Psoas muscle (tissue), 7 donors: ENCODE measurements at regions not wholly inside any gene's neighbourhood (a gene's known extent, or its start where the extent isn't known, plus 50 kb on each side); places are given as distances from the start of the nearest gene placed in this dataset.

Experiments
- ATAC-seq, 4 donors: fragments of 200-7000 bp; cut with Tn5 transposase; one replicate each; pipeline ENCODE4 v1.9.1; 2020; ENCODE audit warnings: moderate library complexity in 3 of 4, mild to moderate bottlenecking in 2 of 4
- DNase-seq, 2 donors: peaks; one replicate each; pipeline ENCODE4 v3.0.0-alpha.2; 2020
- H3K27ac ChIP-seq: fragments of 200-600 bp; one replicate; pipeline ENCODE4 v1.8.0; 2022
- H3K27me3 ChIP-seq, 3 donors: fragments of 200-600 bp in 1 of 3; one replicate each; pipeline versions ENCODE4 v1.6.1 to v1.8.0; 2013 to 2022; ENCODE audit warnings: low read length in 2 of 3, mild to moderate bottlenecking in 2 of 3, moderate library complexity in 1 of 3; ENCODE audit not compliant: insufficient read depth in 3 of 3
- H3K36me3 ChIP-seq, 2 donors: fragments of 200-600 bp in 1 of 2; one replicate each; pipeline versions ENCODE4 v1.6.1 to v1.8.0; 2013 to 2022; ENCODE audit warnings: low read depth in 1 of 2, mild to moderate bottlenecking in 1 of 2, moderate library complexity in 1 of 2; ENCODE audit not compliant: insufficient read depth in 1 of 2
- H3K4me1 ChIP-seq: fragments of 200-600 bp; one replicate; pipeline ENCODE4 v1.8.0; 2022
- H3K4me3 ChIP-seq: fragments of 200-600 bp; one replicate; pipeline ENCODE4 v1.8.0; 2022; ENCODE audit warnings: mild to moderate bottlenecking
- H3K9me3 ChIP-seq: fragments of 200-600 bp; one replicate; pipeline ENCODE4 v1.8.0; 2022
- CTCF ChIP-seq: fragments of 200-600 bp; IDR thresholded peaks from one replicate; pipeline ENCODE4 v1.8.0; 2022; ENCODE audit warnings: antibody characterized with exemption
- WGBS, 3 donors: extraction: QIAGEN DNeasy Blood & Tissue Kit; methylation state at CpG; one replicate each; pipeline versions ENCODE4 v1.1.6 to v1.1.7; 2013; 5-methylcytosine and 5-hydroxymethylcytosine counted together
- intact Hi-C, 2 donors: fragments of 100-400 bp; cut with DNase I; formaldehyde crosslinking; loops; one replicate each; pipeline versions ENCODE4 v1.11.0 to v1.14.2; 2022
- donor health status: healthy with polysubstance abuse.
- donor health status: DM: no; HTN: no; CAD: no; lungs with moderate emphysema.
- donor health status: Bipolar disorder and iron deficiency.
- donor health status: healthy.
- donor health status: DM: yes; HTN: yes; CAD: no.
- donor health status: DM: no; HTN: no; CAD: no.
- donor health status: DM: yes; HTN: yes; CAD: no.

GRCh38 chr20:52798124-52798523, 174.0 kb upstream of the TSHZ2 start:
- Histone ChIP-seq H3K4me3 (no peak overlapping the region), H3K4me1 (no peaks in the 10 kb centered on the region), H3K9me3 (no peaks in the 10 kb centered on the region), H3K27me3 (peaks cover 0 to 2% (median 0%) of the 10 kb centered on the region in 3 donors), H3K27ac (no peak overlapping the region), H3K36me3 (no peaks in the 10 kb centered on the region)
- ATAC-seq = no peak
- TF ChIP-seq CTCF = no peak
- 83 to 96% (median 92%) methylated on average over 1 of the region's 1 CpG for WGBS, 3 donors
- no peak for DNase-seq
- intact Hi-C loops = no loop called here

- intact Hi-C loops = no loop called here
- no peak for ATAC-seq
- no peaks in the 10 kb centered on the region for H3K4me1 ChIP-seq
- no peaks in the 10 kb centered on the region for H3K36me3 ChIP-seq
- no peaks in the 10 kb centered on the region for H3K9me3 ChIP-seq
- H3K27me3 ChIP-seq = no peaks in the 10 kb centered on the region
- no peak for TF ChIP-seq CTCF
- no peak overlapping the region for H3K27ac ChIP-seq
- no peak for DNase-seq
- H3K4me3 ChIP-seq = no peak overlapping the region
These were observed 177.3 kb upstream of the TSHZ2 start for GRCh38 chr20:52794853-52795252.

- H3K27me3 ChIP-seq = no peaks in the 10 kb centered on the region
- ATAC-seq (no peak), DNase-seq (no peak)
- H3K4me3 ChIP-seq = no peak overlapping the region
- H3K4me1 ChIP-seq = no peaks in the 10 kb centered on the region
- intact Hi-C loops = no loop called here
- no peaks in the 10 kb centered on the region for H3K36me3 ChIP-seq
- H3K27ac ChIP-seq = no peak overlapping the region
- WGBS, 3 donors = 66 to 71% (median 70%) methylated on average over 7 of the region's 7 CpGs
- TF ChIP-seq CTCF = no peak
- H3K9me3 ChIP-seq = no peaks in the 10 kb centered on the region
These were observed 178.7 kb upstream of the TSHZ2 start for GRCh38 chr20:52793339-52793963.

- H3K27me3 ChIP-seq = no peaks in the 10 kb centered on the region
- intact Hi-C loops = no loop called here
- H3K27ac ChIP-seq = no peak overlapping the region
- WGBS, 3 donors = 14 to 22% (median 16%) methylated on average over 1 of the region's 1 CpG
- DNase-seq = no peak
- H3K9me3 ChIP-seq = no peaks in the 10 kb centered on the region
- H3K4me1 ChIP-seq = no peaks in the 10 kb centered on the region
- no peak overlapping the region for H3K4me3 ChIP-seq
- H3K36me3 ChIP-seq = no peaks in the 10 kb centered on the region
- no peak for ATAC-seq
- no peak for TF ChIP-seq CTCF
These were observed 181.1 kb upstream of the TSHZ2 start for GRCh38 chr20:52791091-52791490.

- no peak for TF ChIP-seq CTCF
- Histone ChIP-seq H3K9me3 (no peaks in the 10 kb centered on the region), H3K27ac (no peak overlapping the region), H3K4me1 (no peaks in the 10 kb centered on the region), H3K36me3 (no peaks in the 10 kb centered on the region), H3K4me3 (no peak overlapping the region), H3K27me3 (no peaks in the 10 kb centered on the region)
- WGBS, 3 donors = 57 to 70% (median 65%) methylated on average over 2 of the region's 2 CpGs
- intact Hi-C loops = no loop called here
- DNase-seq = no peak
- no peak for ATAC-seq
These were observed 182.4 kb upstream of the TSHZ2 start for GRCh38 chr20:52789716-52790115.
